Skeletal muscle cell (primary cell): ENCODE measurements at regions not wholly inside any gene's neighbourhood (a gene's known extent, or its start where the extent isn't known, plus 50 kb on each side); places are given as distances from the start of the nearest gene placed in this dataset.

Source experiments
- DNase-seq: peaks from one replicate; pipeline ENCODE4 v3.0.0-alpha.2; 2010; ENCODE audit warnings: low read depth
- H3K4me3 ChIP-seq: 2 replicates; pipeline ENCODE4 v1.5.1; 2011; ENCODE audit warnings: low read depth, mild to moderate bottlenecking, control low read depth, low read length, moderate library complexity

- no peak for DNase-seq
- H3K4me3 ChIP-seq, result no peak overlapping the region
Observed at GRCh38 chr15:93485438-93486327, 396.7 kb upstream of the RGMA start.

GRCh38 chr15:93483923-93484322 is 394.9 kb upstream of the RGMA start:
- no peak overlapping the region for H3K4me3 ChIP-seq
- DNase-seq, result no peak

GRCh38 chr15:93482731-93483130 is 393.7 kb upstream of the RGMA start:
- no peak for DNase-seq

GRCh38 chr15:93479715-93480114 is 390.7 kb upstream of the RGMA start:
- no peak overlapping the region for H3K4me3 ChIP-seq
- no peak for DNase-seq

More at GRCh38 chr15:93482731-93483130, 393.7 kb upstream of the RGMA start:
- no peak overlapping the region for H3K4me3 ChIP-seq

GRCh38 chr15:93478947-93479346 is 389.9 kb upstream of the RGMA start:
- no peak overlapping the region for H3K4me3 ChIP-seq
- no peak for DNase-seq

- DNase-seq, result no peak
- no peak overlapping the region for H3K4me3 ChIP-seq
Observed at GRCh38 chr15:93477721-93478120, 388.7 kb upstream of the RGMA start.

GRCh38 chr15:93477188-93477587 is 388.2 kb upstream of the RGMA start:
- no peak for DNase-seq
- H3K4me3 ChIP-seq, result no peak overlapping the region

- DNase-seq, result no peak
Observed at GRCh38 chr15:93476491-93477177, 387.6 kb upstream of the RGMA start.

GRCh38 chr15:93474728-93475127 is 385.7 kb upstream of the RGMA start:
- DNase-seq, result no peak
- H3K4me3 ChIP-seq, result no peak overlapping the region

More at GRCh38 chr15:93476491-93477177, 387.6 kb upstream of the RGMA start:
- H3K4me3 ChIP-seq, result no peak overlapping the region

- DNase-seq, result no peak
- no peak overlapping the region for H3K4me3 ChIP-seq
Observed at GRCh38 chr15:93469994-93470393, 381.0 kb upstream of the RGMA start.

GRCh38 chr15:93467337-93467736 is 378.3 kb upstream of the RGMA start:
- no peak for DNase-seq
- no peak overlapping the region for H3K4me3 ChIP-seq

- no peak overlapping the region for H3K4me3 ChIP-seq
- no peak for DNase-seq
Observed at GRCh38 chr15:93466380-93466779, 377.4 kb upstream of the RGMA start.

- H3K4me3 ChIP-seq, result no peak overlapping the region
- no peak for DNase-seq
Observed at GRCh38 chr15:93462690-93463089, 373.7 kb upstream of the RGMA start.

- DNase-seq, result no peak
- H3K4me3 ChIP-seq, result no peak overlapping the region
Observed at GRCh38 chr15:93460717-93461116, 371.7 kb upstream of the RGMA start.

- no peak for DNase-seq
- H3K4me3 ChIP-seq, result no peak overlapping the region
Observed at GRCh38 chr15:93459396-93459795, 370.4 kb upstream of the RGMA start.

GRCh38 chr15:93458597-93458996 is 369.6 kb upstream of the RGMA start:
- DNase-seq, result no peak
- H3K4me3 ChIP-seq, result no peak overlapping the region

GRCh38 chr15:93454788-93455187 is 365.8 kb upstream of the RGMA start:
- no peak overlapping the region for H3K4me3 ChIP-seq

GRCh38 chr15:93452537-93453211 is 363.7 kb upstream of the RGMA start:
- no peak for DNase-seq
- H3K4me3 ChIP-seq, result no peak overlapping the region

More at GRCh38 chr15:93454788-93455187, 365.8 kb upstream of the RGMA start:
- DNase-seq, result no peak

GRCh38 chr15:93451822-93452221 is 362.8 kb upstream of the RGMA start:
- no peak for DNase-seq
- H3K4me3 ChIP-seq, result no peak overlapping the region

- DNase-seq, result no peak
- H3K4me3 ChIP-seq, result no peak overlapping the region
Observed at GRCh38 chr15:93451265-93451664, 362.3 kb upstream of the RGMA start.
